NB4 (cell line): ENCODE measurements at regions not wholly inside any gene's neighbourhood (a gene's known extent, or its start where the extent isn't known, plus 50 kb on each side); places are given as distances from the start of the nearest gene placed in this dataset.

Experiments used
- DNase-seq: peaks from one replicate; pipeline ENCODE4 v3.0.0; 2010; ENCODE audit warnings: low read depth
- H3K4me3 ChIP-seq: one replicate; pipeline ENCODE4 v1.5.1; 2011; ENCODE audit warnings: mild to moderate bottlenecking, low read depth, low read length, moderate library complexity
- CTCF ChIP-seq: IDR thresholded peaks from one replicate; pipeline ENCODE4 v1.5.1; 2012; ENCODE audit warnings: low read depth, low read length
- MAX ChIP-seq: IDR thresholded peaks from 2 replicates; pipeline ENCODE4 v1.6.1; 2011; ENCODE audit warnings: low read depth, low read length
- MYC ChIP-seq: IDR thresholded peaks from 2 replicates; pipeline ENCODE4 v1.6.1; 2011; ENCODE audit warnings: low read depth, low read length
- POLR2A ChIP-seq: IDR thresholded peaks from 2 replicates; pipeline ENCODE4 v1.6.1; 2011; ENCODE audit warnings: mild to moderate bottlenecking; ENCODE audit not compliant: insufficient read length; ENCODE audit errors: extremely low read depth

GRCh38 chr5:154129013-154129412, 61.5 kb upstream of the GALNT10 start:
- TF ChIP-seq POLR2A: no peak
- TF ChIP-seq CTCF: no peak
- no peak for TF ChIP-seq MYC
- TF ChIP-seq MAX: no peak
- H3K4me3 ChIP-seq: no peak overlapping the region
- no peak for DNase-seq

- TF ChIP-seq MYC (no peak), MAX (no peak), CTCF (no peak)
- no peak for DNase-seq
- no peak overlapping the region for H3K4me3 ChIP-seq
These were observed 60.6 kb upstream of the GALNT10 start for GRCh38 chr5:154129921-154130320.

GRCh38 chr5:154131817-154132216, 58.7 kb upstream of the GALNT10 start:
- DNase-seq: no peak
- no peak for TF ChIP-seq POLR2A
- TF ChIP-seq CTCF: no peak
- TF ChIP-seq MAX: no peak
- no peak for TF ChIP-seq MYC
- H3K4me3 ChIP-seq: no peak overlapping the region

GRCh38 chr5:154132718-154133307, 57.7 kb upstream of the GALNT10 start:
- DNase-seq: no peak
- no peak overlapping the region for H3K4me3 ChIP-seq
- TF ChIP-seq MAX (no peak), MYC (no peak), POLR2A (no peak)

- DNase-seq: no peak
- H3K4me3 ChIP-seq: no peak overlapping the region
- TF ChIP-seq CTCF: no peak
- no peak for TF ChIP-seq POLR2A
- TF ChIP-seq MAX: no peak
- no peak for TF ChIP-seq MYC
These were observed 56.9 kb upstream of the GALNT10 start for GRCh38 chr5:154133591-154133990.

GRCh38 chr5:154134499-154134898, 56.0 kb upstream of the GALNT10 start:
- DNase-seq: no peak

More at GRCh38 chr5:154134499-154134898, 56.0 kb upstream of the GALNT10 start:
- no peak overlapping the region for H3K4me3 ChIP-seq
- no peak for TF ChIP-seq MYC
- TF ChIP-seq CTCF: no peak
- TF ChIP-seq POLR2A: no peak
